ENCODE measurements at regions not wholly inside any gene's neighbourhood (a gene's known extent, or its start where the extent isn't known, plus 50 kb on each side); places are given as distances from the start of the nearest gene placed in this dataset.

DNA sequence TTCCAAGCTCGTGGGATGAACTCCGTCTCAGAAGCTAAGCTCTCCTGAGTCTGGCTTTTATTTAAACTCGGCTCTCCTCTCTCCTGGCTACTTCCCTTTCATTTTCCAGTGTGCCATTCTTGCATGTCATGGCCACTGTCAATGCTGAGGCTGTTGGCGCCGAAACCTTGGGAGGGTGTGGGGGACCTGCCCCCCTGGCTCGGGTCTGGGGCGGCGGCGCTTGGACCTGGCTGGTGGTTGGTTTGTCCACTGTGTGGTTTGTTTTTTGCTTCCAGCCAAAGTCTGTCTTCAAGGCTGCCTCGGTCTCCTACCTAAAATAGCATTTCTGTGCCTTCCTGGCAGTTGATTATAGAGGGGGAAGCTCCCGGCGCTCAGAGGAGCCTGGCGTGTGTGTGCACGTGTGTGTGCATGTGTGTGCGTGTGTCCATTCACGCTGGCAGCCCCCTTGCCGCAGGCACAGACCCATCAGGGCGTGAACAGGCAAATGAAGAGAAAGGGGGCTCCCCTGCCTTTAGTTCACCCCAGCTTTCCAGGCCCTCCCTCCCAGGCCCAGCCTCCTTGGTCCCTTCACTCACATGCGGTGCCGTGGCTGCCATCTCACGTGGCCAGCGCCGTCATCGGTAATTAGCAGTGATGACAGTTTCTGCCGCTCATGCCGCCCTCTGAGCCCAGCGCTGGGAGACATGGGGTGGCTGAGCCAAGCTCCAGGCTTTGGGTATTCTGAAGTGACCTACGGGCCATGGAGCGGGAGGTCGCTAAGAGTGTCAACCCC lies 179.9 kb downstream of the SEC14L1 start (continued):
- TF ChIP-seq HOMEZ (CRISPR knock-in tag; IDR thresholded peaks at IDR 0.05), result no peak
- no peak; the same call in 1 of the 2 replicates for TF ChIP-seq RB1 (IDR thresholded peaks at IDR 0.05; ENCODE audit: low read depth)
- TF ChIP-seq, protein P1, sequence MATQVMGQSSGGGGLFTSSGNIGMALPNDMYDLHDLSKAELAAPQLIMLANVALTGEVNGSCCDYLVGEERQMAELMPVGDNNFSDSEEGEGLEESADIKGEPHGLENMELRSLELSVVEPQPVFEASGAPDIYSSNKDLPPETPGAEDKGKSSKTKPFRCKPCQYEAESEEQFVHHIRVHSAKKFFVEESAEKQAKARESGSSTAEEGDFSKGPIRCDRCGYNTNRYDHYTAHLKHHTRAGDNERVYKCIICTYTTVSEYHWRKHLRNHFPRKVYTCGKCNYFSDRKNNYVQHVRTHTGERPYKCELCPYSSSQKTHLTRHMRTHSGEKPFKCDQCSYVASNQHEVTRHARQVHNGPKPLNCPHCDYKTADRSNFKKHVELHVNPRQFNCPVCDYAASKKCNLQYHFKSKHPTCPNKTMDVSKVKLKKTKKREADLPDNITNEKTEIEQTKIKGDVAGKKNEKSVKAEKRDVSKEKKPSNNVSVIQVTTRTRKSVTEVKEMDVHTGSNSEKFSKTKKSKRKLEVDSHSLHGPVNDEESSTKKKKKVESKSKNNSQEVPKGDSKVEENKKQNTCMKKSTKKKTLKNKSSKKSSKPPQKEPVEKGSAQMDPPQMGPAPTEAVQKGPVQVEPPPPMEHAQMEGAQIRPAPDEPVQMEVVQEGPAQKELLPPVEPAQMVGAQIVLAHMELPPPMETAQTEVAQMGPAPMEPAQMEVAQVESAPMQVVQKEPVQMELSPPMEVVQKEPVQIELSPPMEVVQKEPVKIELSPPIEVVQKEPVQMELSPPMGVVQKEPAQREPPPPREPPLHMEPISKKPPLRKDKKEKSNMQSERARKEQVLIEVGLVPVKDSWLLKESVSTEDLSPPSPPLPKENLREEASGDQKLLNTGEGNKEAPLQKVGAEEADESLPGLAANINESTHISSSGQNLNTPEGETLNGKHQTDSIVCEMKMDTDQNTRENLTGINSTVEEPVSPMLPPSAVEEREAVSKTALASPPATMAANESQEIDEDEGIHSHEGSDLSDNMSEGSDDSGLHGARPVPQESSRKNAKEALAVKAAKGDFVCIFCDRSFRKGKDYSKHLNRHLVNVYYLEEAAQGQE (IDR thresholded peaks at IDR 0.05; ENCODE audit: borderline replicate concordance), result 0 out of 2 replicates have a peak, but pooled peaks have one; percentile 11
- TF ChIP-seq, protein P1 (CRISPR knock-in tag; IDR thresholded peaks at IDR 0.05; ENCODE audit: low read depth), result no peak
- no peak for TF ChIP-seq ZNF79 (CRISPR knock-in tag; IDR thresholded peaks at IDR 0.05; ENCODE audit: low read depth)
- peak; percentile 61; the same call in 1 of the 2 replicates for TF ChIP-seq JUND (IDR thresholded peaks at IDR 0.05; ENCODE audit: borderline replicate concordance, low read depth, low read length)
- peak; percentile 41; the same call in 1 of the 3 replicates for TF ChIP-seq JUND (tag; IDR thresholded peaks at IDR 0.05; ENCODE audit: borderline replicate concordance, low read depth, low read length)
- no peak for TF ChIP-seq NEUROD1 (IDR thresholded peaks at IDR 0.05; ENCODE audit: borderline replicate concordance, low read depth, low read length, partially characterized antibody)
- peak; percentile 52; the same call in 1 of the 2 replicates for TF ChIP-seq JUN (IDR thresholded peaks at IDR 0.05; ENCODE audit: borderline replicate concordance, low read depth, low read length)
- no peak for TF ChIP-seq JUN (CRISPR knock-in tag; IDR thresholded peaks at IDR 0.05; ENCODE audit: borderline replicate concordance)
- peak in 1 of 2 experiments; percentile 20; a peak in 1 of 4 replicates for TF ChIP-seq ZNF639 (CRISPR knock-in tag; conservative IDR thresholded peaks at IDR 0.05 in 1 of 2, IDR thresholded peaks at IDR 0.05 in 1 of 2)
- no peak for TF ChIP-seq NR2F6 (CRISPR knock-in tag; IDR thresholded peaks at IDR 0.05)
- TF ChIP-seq, protein P2, sequence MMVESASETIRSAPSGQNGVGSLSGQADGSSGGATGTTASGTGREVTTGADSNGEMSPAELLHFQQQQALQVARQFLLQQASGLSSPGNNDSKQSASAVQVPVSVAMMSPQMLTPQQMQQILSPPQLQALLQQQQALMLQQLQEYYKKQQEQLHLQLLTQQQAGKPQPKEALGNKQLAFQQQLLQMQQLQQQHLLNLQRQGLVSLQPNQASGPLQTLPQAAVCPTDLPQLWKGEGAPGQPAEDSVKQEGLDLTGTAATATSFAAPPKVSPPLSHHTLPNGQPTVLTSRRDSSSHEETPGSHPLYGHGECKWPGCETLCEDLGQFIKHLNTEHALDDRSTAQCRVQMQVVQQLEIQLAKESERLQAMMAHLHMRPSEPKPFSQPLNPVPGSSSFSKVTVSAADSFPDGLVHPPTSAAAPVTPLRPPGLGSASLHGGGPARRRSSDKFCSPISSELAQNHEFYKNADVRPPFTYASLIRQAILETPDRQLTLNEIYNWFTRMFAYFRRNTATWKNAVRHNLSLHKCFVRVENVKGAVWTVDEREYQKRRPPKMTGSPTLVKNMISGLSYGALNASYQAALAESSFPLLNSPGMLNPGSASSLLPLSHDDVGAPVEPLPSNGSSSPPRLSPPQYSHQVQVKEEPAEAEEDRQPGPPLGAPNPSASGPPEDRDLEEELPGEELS (CRISPR knock-in tag; IDR thresholded peaks at IDR 0.05; ENCODE audit: borderline replicate concordance), result 0 out of 2 replicates have a peak, but pooled peaks have one; percentile 72
